ENCODE measurements at regions not wholly inside any gene's neighbourhood (a gene's known extent, or its start where the extent isn't known, plus 50 kb on each side); places are given as distances from the start of the nearest gene placed in this dataset.

- H3K4me1 ChIP-seq, result no peaks in the 10 kb centered on the region
- no peak overlapping the region for H3K9ac ChIP-seq
- Mint-ChIP-seq H3K36me3 (no peaks in the 10 kb centered on the region), H3K27ac (no peak overlapping the region), H3K9me3 (no peaks in the 10 kb centered on the region), H3K4me1 (no peaks in the 10 kb centered on the region), H3K27me3 (ENCODE audit: insufficient read depth, low read depth) (no peaks in the 10 kb centered on the region), H3K4me3 (no peak overlapping the region)
- no peaks in the 10 kb centered on the region for H3K79me2 ChIP-seq (ENCODE audit: low read depth)
- H4K20me1 ChIP-seq (ENCODE audit: low read depth), result no peaks in the 10 kb centered on the region
- H3K4me2 ChIP-seq, result no peak overlapping the region
- H3K4me3 ChIP-seq, result no peak overlapping the region
- DNase-seq (ENCODE audit: low spot score), result no peak
- no peaks in the 10 kb centered on the region for H3K9me3 ChIP-seq (ENCODE audit: low read depth)
- no peak for TF ChIP-seq CTCF (IDR thresholded peaks at IDR 0.05)
- H3F3A ChIP-seq (ENCODE audit: low read depth), result no peaks in the 10 kb centered on the region
- H2AFZ ChIP-seq (replicated peaks), result no peak overlapping the region
- no peaks in the 10 kb centered on the region for H3K27me3 ChIP-seq
- H3K27ac ChIP-seq, result no peak overlapping the region
- no peaks in the 10 kb centered on the region for H3K36me3 ChIP-seq
Measured at GRCh38 chr21:21818898-21819297, 820.7 kb downstream of the NCAM2 start.

DNA sequence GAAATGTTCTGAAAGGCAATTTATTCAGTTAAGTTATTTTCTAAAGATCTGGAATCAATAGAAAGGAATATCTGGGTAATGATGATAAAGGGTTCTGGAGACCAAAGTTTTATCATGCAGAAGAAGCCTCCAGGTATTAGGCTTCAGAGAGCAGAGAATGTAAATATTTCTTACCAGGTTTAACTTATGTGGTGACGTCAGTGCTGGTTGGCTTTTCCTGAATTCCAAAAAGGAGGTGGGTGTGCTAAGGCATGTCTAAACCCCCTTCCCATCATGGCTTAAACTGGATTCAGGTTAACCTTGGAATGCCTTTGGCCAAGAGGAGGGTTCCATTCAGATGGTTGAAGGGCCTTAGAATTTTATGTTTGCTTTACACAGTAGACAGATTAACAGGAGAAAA, 829.9 kb downstream of the NCAM2 start:
- TF ChIP-seq EZH2phosphoT487 (IDR thresholded peaks at IDR 0.05), result no peak
- no peak for TF ChIP-seq EZH2 (IDR thresholded peaks at IDR 0.05)
- no peak for TF ChIP-seq CTCF (IDR thresholded peaks at IDR 0.05)
- no peaks in the 10 kb centered on the region for H3K27me3 ChIP-seq
- H3K9ac ChIP-seq, result no peak overlapping the region
- H3K4me1 Mint-ChIP-seq, result peaks cover 3% of the 10 kb centered on the region
- no peaks in the 10 kb centered on the region for H3K4me1 ChIP-seq
- no peaks in the 10 kb centered on the region for H3K9me3 Mint-ChIP-seq
- DNase-seq (ENCODE audit: low spot score), result no peak
- H3K79me2 ChIP-seq (ENCODE audit: low read depth), result no peaks in the 10 kb centered on the region
- no peaks in the 10 kb centered on the region for H3K9me3 ChIP-seq (ENCODE audit: low read depth)
- no peaks in the 10 kb centered on the region for H4K20me1 ChIP-seq (ENCODE audit: low read depth)
- no peaks in the 10 kb centered on the region for H3F3A ChIP-seq (ENCODE audit: low read depth)
- no peak overlapping the region for H3K4me3 ChIP-seq
- no peaks in the 10 kb centered on the region for H3K27me3 Mint-ChIP-seq (ENCODE audit: insufficient read depth, low read depth)
- no peaks in the 10 kb centered on the region for H3K36me3 ChIP-seq
- no peak overlapping the region for H3K27ac Mint-ChIP-seq
- no peaks in the 10 kb centered on the region for H3K36me3 Mint-ChIP-seq
- no peak overlapping the region for H3K4me2 ChIP-seq
- H3K27ac ChIP-seq, result no peak overlapping the region
- no peak overlapping the region for H3K4me3 Mint-ChIP-seq
- H2AFZ ChIP-seq (replicated peaks), result no peak overlapping the region

GRCh38 chr21:21831036-21831435, 832.8 kb downstream of the NCAM2 start:
- Mint-ChIP-seq H3K4me1 (peaks cover 3% of the 10 kb centered on the region), H3K27ac (no peak overlapping the region), H3K9me3 (no peaks in the 10 kb centered on the region), H3K27me3 (ENCODE audit: insufficient read depth, low read depth) (no peaks in the 10 kb centered on the region), H3K36me3 (no peaks in the 10 kb centered on the region), H3K4me3 (no peak overlapping the region)
- H3K36me3 ChIP-seq, result no peaks in the 10 kb centered on the region
- no peak for DNase-seq (ENCODE audit: low spot score)
- no peaks in the 10 kb centered on the region for H3K4me1 ChIP-seq
- no peaks in the 10 kb centered on the region for H3K27me3 ChIP-seq
- H3K79me2 ChIP-seq (ENCODE audit: low read depth), result no peaks in the 10 kb centered on the region
- H3K27ac ChIP-seq, result no peak overlapping the region
- TF ChIP-seq EZH2 (IDR thresholded peaks at IDR 0.05) (no peak), CTCF (IDR thresholded peaks at IDR 0.05) (no peak), EZH2phosphoT487 (IDR thresholded peaks at IDR 0.05) (no peak)
- no peak overlapping the region for H3K9ac ChIP-seq
- H4K20me1 ChIP-seq (ENCODE audit: low read depth), result no peaks in the 10 kb centered on the region
- no peak overlapping the region for H3K4me3 ChIP-seq
- H3K9me3 ChIP-seq (ENCODE audit: low read depth), result no peaks in the 10 kb centered on the region
- no peak overlapping the region for H3K4me2 ChIP-seq
- no peaks in the 10 kb centered on the region for H3F3A ChIP-seq (ENCODE audit: low read depth)
- H2AFZ ChIP-seq (replicated peaks), result no peak overlapping the region

DNA sequence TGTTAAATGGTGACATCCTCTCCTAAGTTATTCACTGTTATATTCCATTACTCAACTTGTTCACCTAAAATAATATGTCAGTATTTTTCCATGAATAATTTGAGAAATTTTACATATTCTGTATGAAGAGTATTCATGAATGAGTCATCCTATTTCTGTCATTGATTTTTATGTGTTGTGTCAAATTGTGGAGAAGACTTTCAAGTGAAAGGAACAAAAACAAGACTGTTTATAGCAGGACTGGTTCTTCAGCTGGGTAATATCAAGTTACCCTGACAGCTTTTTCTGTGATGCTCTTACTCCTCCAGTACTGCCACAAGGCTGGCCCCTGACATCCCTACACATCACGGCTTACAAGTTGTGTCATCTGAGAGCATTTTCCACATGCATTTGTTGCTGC, 847.7 kb downstream of the NCAM2 start:
- no peak overlapping the region for H3K4me3 Mint-ChIP-seq
- no peaks in the 10 kb centered on the region for H3K4me1 Mint-ChIP-seq
- Histone ChIP-seq H3K27ac (no peak overlapping the region), H3K36me3 (no peaks in the 10 kb centered on the region), H3K9ac (no peak overlapping the region), H4K20me1 (ENCODE audit: low read depth) (no peaks in the 10 kb centered on the region), H3K27me3 (no peaks in the 10 kb centered on the region), H3K79me2 (ENCODE audit: low read depth) (no peaks in the 10 kb centered on the region), H2AFZ (replicated peaks) (no peak overlapping the region), H3K4me3 (no peak overlapping the region), H3F3A (ENCODE audit: low read depth) (no peaks in the 10 kb centered on the region), H3K4me1 (peaks cover under 1% of the 10 kb centered on the region), H3K9me3 (ENCODE audit: low read depth) (no peaks in the 10 kb centered on the region), H3K4me2 (no peak overlapping the region)
- H3K36me3 Mint-ChIP-seq, result no peaks in the 10 kb centered on the region
- no peak overlapping the region for H3K27ac Mint-ChIP-seq
- H3K27me3 Mint-ChIP-seq (ENCODE audit: insufficient read depth, low read depth), result no peaks in the 10 kb centered on the region
- no peak for DNase-seq (ENCODE audit: low spot score)
- no peak for TF ChIP-seq EZH2phosphoT487 (IDR thresholded peaks at IDR 0.05)
- no peak for TF ChIP-seq CTCF (IDR thresholded peaks at IDR 0.05)
- TF ChIP-seq EZH2 (IDR thresholded peaks at IDR 0.05), result no peak
- H3K9me3 Mint-ChIP-seq, result no peaks in the 10 kb centered on the region

Measured in neural progenitor cell (in vitro differentiated cells).